ENCODE measurements at regions not wholly inside any gene's neighbourhood (a gene's known extent, or its start where the extent isn't known, plus 50 kb on each side); places are given as distances from the start of the nearest gene placed in this dataset.

GRCh38 chr6:21450628-21451027 is 142.9 kb upstream of the SOX4 start:
- TF ChIP-seq POLR2A (IDR thresholded peaks at IDR 0.05), result no peak
- no peak for TF ChIP-seq CTCF (IDR thresholded peaks at IDR 0.05)
- TF ChIP-seq EP300 (IDR thresholded peaks at IDR 0.05), result no peak
- TF ChIP-seq POLR2AphosphoS5 (IDR thresholded peaks at IDR 0.05), result no peak
- no peaks in the 10 kb centered on the region for H3K36me3 ChIP-seq
- H3K27ac ChIP-seq, result no peak overlapping the region
- H3K4me1 ChIP-seq, result no peaks in the 10 kb centered on the region
- no peak overlapping the region for H3K4me3 ChIP-seq
- intact Hi-C loops (cut with DNase I; ENCODE audit: low total_unique reads), result no loop called here
- no peak for DNase-seq
- no peaks in the 10 kb centered on the region for H3K27me3 ChIP-seq
- H3K9me3 ChIP-seq, result no peaks in the 10 kb centered on the region
- WGBS, 5 donors, result 22 to 65% (median 49%) methylated on average over 3 of the region's 3 CpGs

DNA sequence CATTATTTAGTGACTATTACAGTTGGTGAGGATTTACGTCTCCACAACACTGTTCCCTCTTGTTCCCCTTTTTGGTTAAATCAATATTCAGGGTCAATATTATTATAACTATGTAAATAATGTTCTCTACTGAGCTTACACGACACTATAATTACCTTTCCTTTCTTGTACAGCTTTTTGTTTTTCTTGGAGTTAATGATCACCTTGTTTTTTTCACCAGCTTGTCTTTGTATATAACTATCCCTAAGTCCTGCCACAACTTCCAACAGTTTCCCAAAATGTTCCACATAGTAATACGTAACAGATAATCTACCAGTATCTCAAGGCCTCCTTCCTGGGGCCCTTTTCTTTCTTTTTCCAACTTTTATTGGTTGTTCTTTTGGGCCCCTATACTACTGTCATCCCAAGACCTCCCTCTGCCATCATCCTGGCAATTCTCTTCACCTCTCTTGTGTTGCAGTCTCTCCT is 142.0 kb upstream of the SOX4 start:
- Histone ChIP-seq H3K4me3 (no peak overlapping the region), H3K27me3 (no peaks in the 10 kb centered on the region), H3K27ac (no peak overlapping the region), H3K9me3 (no peaks in the 10 kb centered on the region), H3K4me1 (no peaks in the 10 kb centered on the region), H3K36me3 (no peaks in the 10 kb centered on the region)
- intact Hi-C loops (cut with DNase I; ENCODE audit: low total_unique reads), result no loop called here
- WGBS, 5 donors, result 24 to 55% (median 39%) methylated on average over 3 of the region's 3 CpGs
- TF ChIP-seq POLR2AphosphoS5 (IDR thresholded peaks at IDR 0.05) (no peak), POLR2A (IDR thresholded peaks at IDR 0.05) (no peak), EP300 (IDR thresholded peaks at IDR 0.05) (no peak), CTCF (IDR thresholded peaks at IDR 0.05) (no peak)
- DNase-seq, result no peak

- H3K4me3 ChIP-seq, result no peak overlapping the region
- intact Hi-C loops (cut with DNase I; ENCODE audit: low total_unique reads), result no loop called here
- TF ChIP-seq EP300 (IDR thresholded peaks at IDR 0.05), result no peak
- no peak for TF ChIP-seq CTCF (IDR thresholded peaks at IDR 0.05)
- TF ChIP-seq POLR2A (IDR thresholded peaks at IDR 0.05), result no peak
- TF ChIP-seq POLR2AphosphoS5 (IDR thresholded peaks at IDR 0.05), result no peak
- DNase-seq, result no peak
- H3K4me1 ChIP-seq, result no peaks in the 10 kb centered on the region
- H3K27me3 ChIP-seq, result no peaks in the 10 kb centered on the region
- no peaks in the 10 kb centered on the region for H3K36me3 ChIP-seq
- no peak overlapping the region for H3K27ac ChIP-seq
- 57 to 75% (median 72%) methylated on average over 2 of the region's 2 CpGs for WGBS, 5 donors
- H3K9me3 ChIP-seq, result no peaks in the 10 kb centered on the region
Measured at GRCh38 chr6:21454262-21454661, 139.3 kb upstream of the SOX4 start.

GRCh38 chr6:21455071-21455470 is 138.5 kb upstream of the SOX4 start:
- intact Hi-C loops (cut with DNase I; ENCODE audit: low total_unique reads), result no loop called here
- Histone ChIP-seq H3K4me1 (no peaks in the 10 kb centered on the region), H3K36me3 (no peaks in the 10 kb centered on the region), H3K4me3 (no peak overlapping the region), H3K27ac (no peak overlapping the region), H3K9me3 (no peaks in the 10 kb centered on the region), H3K27me3 (no peaks in the 10 kb centered on the region)
- WGBS, 5 donors, result 66 to 78% (median 75%) methylated on average over 6 of the region's 6 CpGs
- TF ChIP-seq POLR2A (IDR thresholded peaks at IDR 0.05), result no peak
- no peak for TF ChIP-seq EP300 (IDR thresholded peaks at IDR 0.05)
- TF ChIP-seq CTCF (IDR thresholded peaks at IDR 0.05), result no peak
- no peak for TF ChIP-seq POLR2AphosphoS5 (IDR thresholded peaks at IDR 0.05)
- DNase-seq, result peak in 1 of 2 donors; percentile 37
